Keratinocyte (primary cell): ENCODE measurements at regions not wholly inside any gene's neighbourhood (a gene's known extent, or its start where the extent isn't known, plus 50 kb on each side); places are given as distances from the start of the nearest gene placed in this dataset.

Experiments
- DNase-seq: peaks from one replicate; pipeline ENCODE4 v3.0.0-alpha.2; 2011; ENCODE audit warnings: low read depth, missing footprints, low spot score
- FAIRE-seq: peaks from 2 replicates; lab custom pipeline; 2011; peaks lifted over from hg19 to GRCh38; lab: Jason Lieb, UNC
- H2AFZ ChIP-seq: 2 replicates; pipeline ENCODE4 v1.6.0; 2012; ENCODE audit warnings: low read length, control low read depth, inconsistent platforms; ENCODE audit not compliant: control insufficient read depth
- H3K27ac ChIP-seq: 2 replicates; pipeline ENCODE4 v1.5.1; 2011; ENCODE audit warnings: low read length; ENCODE audit not compliant: control insufficient read depth, insufficient read depth
- H3K27me3 ChIP-seq: 3 replicates; pipeline ENCODE4 v1.6.0; 2011; ENCODE audit warnings: low read length; ENCODE audit not compliant: control insufficient read depth, insufficient read depth; ENCODE audit errors: extremely low read depth
- H3K36me3 ChIP-seq, 2 experiments: 2 replicates in 1 of 2; 3 replicates in 1 of 2; pipeline ENCODE4 v1.5.1; 2011; ENCODE audit warnings: low read length in 2 of 2, mild to moderate bottlenecking in 1 of 2; ENCODE audit not compliant: control insufficient read depth in 2 of 2, insufficient read depth in 2 of 2; ENCODE audit errors: extremely low read depth in 1 of 2
- H3K4me1 ChIP-seq: 3 replicates; pipeline ENCODE4 v1.5.1; 2011; ENCODE audit warnings: low read length; ENCODE audit not compliant: control insufficient read depth, insufficient read depth; ENCODE audit errors: extremely low read depth
- H3K4me2 ChIP-seq: 3 replicates; pipeline ENCODE4 v1.6.0; 2011; ENCODE audit warnings: low read depth, low read length; ENCODE audit not compliant: control insufficient read depth, insufficient read depth; ENCODE audit errors: extremely low read depth
- H3K4me3 ChIP-seq, 3 experiments: fragments of 200-600 bp in 1 of 3; sonication (generic) in 1 of 3; 2 replicates in 2 of 3; 3 replicates in 1 of 3; pipeline ENCODE4 v1.5.1; 2011 to 2016; ENCODE audit warnings: low read length in 3 of 3, mild to moderate bottlenecking in 3 of 3, control low read depth in 2 of 3, inconsistent platforms in 1 of 3, low read depth in 1 of 3, mixed read lengths in 1 of 3, mixed run types in 1 of 3, moderate library complexity in 1 of 3; ENCODE audit not compliant: control insufficient read depth in 2 of 3, insufficient read depth in 2 of 3; ENCODE audit errors: extremely low read depth in 1 of 3
- H3K79me2 ChIP-seq: 2 replicates; pipeline ENCODE4 v1.6.0; 2012; ENCODE audit warnings: low read length; ENCODE audit not compliant: control insufficient read depth, insufficient read depth
- H3K9ac ChIP-seq: 3 replicates; pipeline ENCODE4 v1.6.0; 2011; ENCODE audit warnings: low read length; ENCODE audit not compliant: control insufficient read depth, insufficient read depth; ENCODE audit errors: extremely low read depth
- H3K9me1 ChIP-seq: 3 replicates; pipeline ENCODE4 v1.6.0; 2011; ENCODE audit warnings: low read length; ENCODE audit not compliant: control insufficient read depth, insufficient read depth; ENCODE audit errors: extremely low read depth
- H3K9me3 ChIP-seq: 2 replicates; pipeline ENCODE4 v1.5.1; 2012; ENCODE audit warnings: low read depth, low read length; ENCODE audit not compliant: control insufficient read depth
- H4K20me1 ChIP-seq: 3 replicates; pipeline ENCODE4 v1.6.0; 2011; ENCODE audit warnings: low read length; ENCODE audit not compliant: control insufficient read depth, insufficient read depth; ENCODE audit errors: extremely low read depth
- EZH2 ChIP-seq: IDR thresholded peaks from one replicate; pipeline ENCODE4 v1.6.1; 2012; ENCODE audit warnings: inconsistent platforms, mild to moderate bottlenecking, low read length, moderate library complexity
- dilution Hi-C: fragments of 300-500 bp; cut with MboI; formaldehyde crosslinking; loops from one replicate; pipeline ENCODE4 v1.7.0; 2020; ENCODE audit warnings: low sequenced_read_pairs; ENCODE audit not compliant: extremely low pct_ligation_motif_present
- TF ChIP-seq, protein P1 (sequence below), 3 experiments: IDR thresholded peaks in 1 of 3; conservative IDR thresholded peaks in 1 of 3; optimal IDR thresholded peaks in 1 of 3; 2 replicates in 2 of 3; 3 replicates in 1 of 3; pipeline versions ENCODE3 to v1.5.1; 2011; ENCODE audit warnings: low read length in 3 of 3, mild to moderate bottlenecking in 3 of 3, moderate library complexity in 2 of 3, control low read depth in 1 of 3, inconsistent platforms in 1 of 3; ENCODE audit not compliant: insufficient read depth in 2 of 3; ENCODE audit errors: extremely low read depth in 1 of 3

DNA sequence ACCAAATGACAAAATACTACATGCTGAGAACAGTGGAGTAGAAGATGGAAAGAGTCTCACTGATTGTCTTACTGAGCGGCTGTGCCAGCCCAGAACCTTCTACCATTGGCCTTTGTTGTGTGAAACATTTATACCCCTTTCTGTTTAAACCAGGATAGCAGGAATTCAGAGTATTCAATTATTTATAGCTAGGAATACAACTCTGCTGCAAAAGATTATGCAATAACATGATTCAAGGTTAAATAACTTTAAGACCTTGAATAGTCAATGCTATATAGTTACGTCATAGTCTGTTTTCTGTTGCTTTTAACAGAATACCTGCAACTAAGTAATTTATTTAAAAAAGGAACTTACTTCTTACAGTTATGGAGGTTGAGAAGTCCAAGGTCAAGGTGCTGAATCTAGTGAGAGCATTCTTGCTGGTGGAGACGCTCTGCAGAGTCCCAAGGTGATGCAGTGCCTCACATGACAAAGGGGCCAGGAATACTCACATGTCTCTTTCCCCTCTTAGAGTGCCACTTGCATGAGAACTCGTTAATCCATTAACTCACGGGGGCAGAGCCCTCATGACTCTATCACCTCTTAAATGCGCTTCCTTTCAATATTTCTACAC, 371.8 kb downstream of the MDFIC start:
- no peaks in the 10 kb centered on the region for H3K9me3 ChIP-seq
- no peaks in the 10 kb centered on the region for H3K4me1 ChIP-seq
- no peak overlapping the region for H3K4me2 ChIP-seq
- FAIRE-seq (no peak), DNase-seq (no peak)
- H3K9ac ChIP-seq: no peak overlapping the region
- no peak overlapping the region for H3K4me3 ChIP-seq
- H3K27me3 ChIP-seq: no peaks in the 10 kb centered on the region
- H3K36me3 ChIP-seq: no peaks in the 10 kb centered on the region
- no peaks in the 10 kb centered on the region for H3K9me1 ChIP-seq
- no peak overlapping the region for H2AFZ ChIP-seq
- no peaks in the 10 kb centered on the region for H4K20me1 ChIP-seq
- H3K79me2 ChIP-seq: no peaks in the 10 kb centered on the region
- no peak overlapping the region for H3K27ac ChIP-seq
- no peak for TF ChIP-seq EZH2
- TF ChIP-seq, protein P1, sequence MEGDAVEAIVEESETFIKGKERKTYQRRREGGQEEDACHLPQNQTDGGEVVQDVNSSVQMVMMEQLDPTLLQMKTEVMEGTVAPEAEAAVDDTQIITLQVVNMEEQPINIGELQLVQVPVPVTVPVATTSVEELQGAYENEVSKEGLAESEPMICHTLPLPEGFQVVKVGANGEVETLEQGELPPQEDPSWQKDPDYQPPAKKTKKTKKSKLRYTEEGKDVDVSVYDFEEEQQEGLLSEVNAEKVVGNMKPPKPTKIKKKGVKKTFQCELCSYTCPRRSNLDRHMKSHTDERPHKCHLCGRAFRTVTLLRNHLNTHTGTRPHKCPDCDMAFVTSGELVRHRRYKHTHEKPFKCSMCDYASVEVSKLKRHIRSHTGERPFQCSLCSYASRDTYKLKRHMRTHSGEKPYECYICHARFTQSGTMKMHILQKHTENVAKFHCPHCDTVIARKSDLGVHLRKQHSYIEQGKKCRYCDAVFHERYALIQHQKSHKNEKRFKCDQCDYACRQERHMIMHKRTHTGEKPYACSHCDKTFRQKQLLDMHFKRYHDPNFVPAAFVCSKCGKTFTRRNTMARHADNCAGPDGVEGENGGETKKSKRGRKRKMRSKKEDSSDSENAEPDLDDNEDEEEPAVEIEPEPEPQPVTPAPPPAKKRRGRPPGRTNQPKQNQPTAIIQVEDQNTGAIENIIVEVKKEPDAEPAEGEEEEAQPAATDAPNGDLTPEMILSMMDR (optimal IDR thresholded peaks at IDR 0.05 in 1 of 3, IDR thresholded peaks at IDR 0.05 in 1 of 3, conservative IDR thresholded peaks at IDR 0.05 in 1 of 3; ENCODE audit: extremely low read depth in 1 of 3, insufficient read depth in 2 of 3, low read length in 3 of 3): no peak
- dilution Hi-C loops: no loop called here

DNA sequence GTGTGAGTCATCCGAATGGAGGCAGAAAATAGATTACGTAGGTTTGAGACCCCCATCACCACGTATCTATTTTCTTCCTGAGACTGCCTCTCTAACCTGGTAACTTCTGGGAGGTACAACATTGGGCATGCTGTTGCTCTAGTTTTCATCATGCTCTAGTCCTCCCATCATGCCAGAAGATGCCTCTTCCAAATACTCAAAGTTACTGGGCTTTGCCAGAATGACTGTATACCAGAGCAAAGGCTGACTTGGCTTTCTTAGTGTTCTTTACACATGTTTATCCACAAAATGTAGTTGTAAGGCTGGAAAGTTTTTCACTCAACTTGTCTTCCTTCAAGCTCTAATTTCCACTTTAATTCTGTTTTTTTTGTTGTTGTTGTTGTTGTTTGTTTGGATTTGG, 370.5 kb downstream of the MDFIC start:
- DNase-seq: no peak
- Histone ChIP-seq H3K4me3 (no peak overlapping the region), H3K9ac (no peak overlapping the region), H3K27ac (no peak overlapping the region), H3K36me3 (no peaks in the 10 kb centered on the region), H3K79me2 (no peaks in the 10 kb centered on the region), H3K9me1 (no peaks in the 10 kb centered on the region), H3K27me3 (no peaks in the 10 kb centered on the region), H2AFZ (no peak overlapping the region), H3K4me2 (no peak overlapping the region), H3K9me3 (no peaks in the 10 kb centered on the region), H4K20me1 (no peaks in the 10 kb centered on the region), H3K4me1 (no peaks in the 10 kb centered on the region)
- TF ChIP-seq, protein P1 (optimal IDR thresholded peaks at IDR 0.05 in 1 of 3, IDR thresholded peaks at IDR 0.05 in 1 of 3, conservative IDR thresholded peaks at IDR 0.05 in 1 of 3; ENCODE audit: extremely low read depth in 1 of 3, insufficient read depth in 2 of 3, low read length in 3 of 3): no peak
- FAIRE-seq: no peak
- dilution Hi-C loops: no loop called here
